ENCODE measurements at regions not wholly inside any gene's neighbourhood (a gene's known extent, or its start where the extent isn't known, plus 50 kb on each side); places are given as distances from the start of the nearest gene placed in this dataset.

DNA sequence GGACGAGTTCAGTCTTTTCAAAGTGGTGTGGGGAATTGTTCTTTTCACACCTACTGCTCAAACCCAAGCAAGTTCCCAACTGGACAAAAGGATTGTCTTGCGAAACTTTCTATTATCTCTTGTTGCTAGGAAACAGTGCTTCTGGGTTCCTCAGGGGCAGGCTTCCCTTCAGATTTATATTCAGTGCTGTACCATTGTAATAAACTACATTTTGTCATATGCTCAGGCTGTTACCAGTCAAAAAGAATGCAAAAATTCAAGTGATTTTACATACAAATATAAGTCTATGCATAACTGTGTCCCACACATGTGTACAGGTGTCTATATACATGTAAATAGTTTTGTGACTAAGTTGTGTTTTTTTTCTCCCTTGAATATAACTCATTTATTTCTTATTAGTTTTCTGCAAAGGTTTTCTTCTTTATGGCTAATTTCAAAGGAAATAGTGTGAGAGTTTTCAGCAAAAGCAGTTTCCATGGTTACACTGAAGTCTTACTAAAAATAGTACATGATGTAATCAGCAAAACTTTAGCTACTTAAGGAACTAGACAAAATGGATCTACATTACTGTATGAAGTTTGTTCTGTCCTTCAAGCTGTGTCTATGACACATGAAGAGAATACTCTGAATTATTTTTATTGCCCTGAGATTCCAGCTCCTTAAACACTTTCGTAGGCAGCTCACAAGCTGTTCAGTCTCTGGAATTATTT is 430.2 kb upstream of the TMPO start:
- TF ChIP-seq, protein P1, sequence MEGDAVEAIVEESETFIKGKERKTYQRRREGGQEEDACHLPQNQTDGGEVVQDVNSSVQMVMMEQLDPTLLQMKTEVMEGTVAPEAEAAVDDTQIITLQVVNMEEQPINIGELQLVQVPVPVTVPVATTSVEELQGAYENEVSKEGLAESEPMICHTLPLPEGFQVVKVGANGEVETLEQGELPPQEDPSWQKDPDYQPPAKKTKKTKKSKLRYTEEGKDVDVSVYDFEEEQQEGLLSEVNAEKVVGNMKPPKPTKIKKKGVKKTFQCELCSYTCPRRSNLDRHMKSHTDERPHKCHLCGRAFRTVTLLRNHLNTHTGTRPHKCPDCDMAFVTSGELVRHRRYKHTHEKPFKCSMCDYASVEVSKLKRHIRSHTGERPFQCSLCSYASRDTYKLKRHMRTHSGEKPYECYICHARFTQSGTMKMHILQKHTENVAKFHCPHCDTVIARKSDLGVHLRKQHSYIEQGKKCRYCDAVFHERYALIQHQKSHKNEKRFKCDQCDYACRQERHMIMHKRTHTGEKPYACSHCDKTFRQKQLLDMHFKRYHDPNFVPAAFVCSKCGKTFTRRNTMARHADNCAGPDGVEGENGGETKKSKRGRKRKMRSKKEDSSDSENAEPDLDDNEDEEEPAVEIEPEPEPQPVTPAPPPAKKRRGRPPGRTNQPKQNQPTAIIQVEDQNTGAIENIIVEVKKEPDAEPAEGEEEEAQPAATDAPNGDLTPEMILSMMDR (IDR thresholded peaks at IDR 0.05; ENCODE audit: extremely low read depth, missing control alignments) = no peak
- DNase-seq (ENCODE audit: low spot score) = no peak

DNA sequence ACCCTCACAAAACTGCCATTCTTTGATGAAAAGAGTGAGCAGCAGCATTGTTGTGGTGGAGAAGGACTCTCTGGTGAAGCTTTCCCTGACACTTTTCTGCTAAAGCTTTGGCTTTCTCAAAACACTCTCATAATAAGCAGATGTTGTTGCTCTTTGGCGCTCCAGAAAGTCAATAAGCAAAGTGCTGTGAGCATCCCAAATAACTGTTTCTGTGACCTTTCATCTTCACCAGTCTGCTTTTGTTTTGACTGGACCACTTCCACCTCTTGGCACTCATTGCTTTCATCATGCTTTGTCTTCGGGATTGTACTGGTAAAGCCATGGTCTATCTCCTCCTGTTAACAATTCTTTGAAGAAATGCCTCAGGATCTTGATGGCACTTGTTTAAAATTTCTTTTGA is 424.7 kb upstream of the TMPO start:
- TF ChIP-seq, protein P1 (IDR thresholded peaks at IDR 0.05; ENCODE audit: extremely low read depth, missing control alignments) = no peak
- DNase-seq (ENCODE audit: low spot score) = no peak

DNA sequence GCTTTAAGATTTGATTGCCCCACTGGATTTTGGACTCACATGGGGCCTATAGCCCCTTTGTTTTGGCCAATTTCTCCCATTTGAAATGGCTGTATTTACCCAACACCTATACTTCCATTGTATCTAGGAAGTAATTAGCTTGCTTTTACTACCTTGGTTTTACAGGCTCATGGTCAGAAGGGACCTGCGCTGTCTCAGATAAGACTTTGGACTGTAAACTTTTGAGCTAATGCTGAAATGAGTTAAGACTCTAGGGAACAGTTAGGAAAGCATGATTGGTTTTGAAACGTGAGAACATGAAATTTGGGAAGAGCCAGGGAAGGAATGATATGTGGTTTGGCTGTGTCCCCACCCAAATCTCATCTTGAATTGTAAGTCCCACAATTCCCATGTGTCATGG is 419.0 kb upstream of the TMPO start:
- DNase-seq (ENCODE audit: low spot score) = no peak
- TF ChIP-seq, protein P1 (IDR thresholded peaks at IDR 0.05; ENCODE audit: extremely low read depth, missing control alignments) = no peak

DNA sequence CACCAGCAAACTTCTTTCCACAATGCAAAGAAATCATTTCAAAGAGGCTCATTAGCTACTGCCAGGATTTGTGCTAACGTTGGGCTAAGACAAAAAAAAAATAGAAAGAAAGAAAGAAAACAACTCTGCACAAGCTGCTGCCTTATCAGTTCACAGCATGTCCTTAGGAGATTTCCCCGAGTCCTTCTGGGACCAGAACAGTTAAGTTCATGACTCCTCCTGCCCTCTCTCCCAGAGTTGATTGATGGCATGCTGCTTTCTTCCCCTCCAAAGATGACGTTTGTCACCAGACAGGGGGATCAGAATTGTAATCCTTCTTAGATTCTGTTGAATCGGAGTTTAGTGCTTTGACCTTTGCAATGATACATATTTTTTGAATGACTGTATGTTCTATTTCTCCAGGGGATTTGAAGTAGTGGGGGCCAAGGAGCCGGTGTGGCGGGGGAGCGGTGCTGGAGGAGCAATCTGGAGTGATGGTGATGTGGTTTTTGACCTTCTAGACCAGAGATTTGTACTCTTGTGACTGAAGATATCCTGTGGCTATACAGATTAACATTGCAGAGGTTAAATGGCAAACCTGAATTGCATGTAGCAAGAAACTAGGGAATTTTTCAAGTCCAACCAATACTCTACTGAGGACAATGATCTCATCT is 409.2 kb upstream of the TMPO start:
- no peak for DNase-seq (ENCODE audit: low spot score)
- TF ChIP-seq, protein P1 (IDR thresholded peaks at IDR 0.05; ENCODE audit: extremely low read depth, missing control alignments) = no peak

DNA sequence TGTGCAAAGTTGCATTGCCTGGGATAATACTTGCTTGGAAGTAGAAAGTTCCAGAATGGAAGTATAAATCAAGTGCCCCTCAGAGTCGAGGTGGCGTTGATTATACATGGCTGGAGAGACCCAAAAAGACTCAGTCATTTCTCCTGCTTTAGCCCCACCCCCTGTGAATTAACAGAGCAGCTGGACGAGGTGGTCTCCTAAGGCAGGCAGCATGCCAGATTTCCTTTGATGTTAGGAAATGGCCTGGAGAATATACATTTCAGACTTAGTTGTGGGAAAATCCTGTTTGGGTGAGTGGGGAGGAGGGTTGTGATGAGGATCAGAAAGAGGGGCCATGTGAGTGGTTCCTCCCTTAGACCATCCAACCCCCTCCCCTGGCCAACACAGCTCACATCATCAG is 406.1 kb upstream of the TMPO start:
- TF ChIP-seq, protein P1 (IDR thresholded peaks at IDR 0.05; ENCODE audit: extremely low read depth, missing control alignments) = no peak
- no peak for DNase-seq (ENCODE audit: low spot score)

DNA sequence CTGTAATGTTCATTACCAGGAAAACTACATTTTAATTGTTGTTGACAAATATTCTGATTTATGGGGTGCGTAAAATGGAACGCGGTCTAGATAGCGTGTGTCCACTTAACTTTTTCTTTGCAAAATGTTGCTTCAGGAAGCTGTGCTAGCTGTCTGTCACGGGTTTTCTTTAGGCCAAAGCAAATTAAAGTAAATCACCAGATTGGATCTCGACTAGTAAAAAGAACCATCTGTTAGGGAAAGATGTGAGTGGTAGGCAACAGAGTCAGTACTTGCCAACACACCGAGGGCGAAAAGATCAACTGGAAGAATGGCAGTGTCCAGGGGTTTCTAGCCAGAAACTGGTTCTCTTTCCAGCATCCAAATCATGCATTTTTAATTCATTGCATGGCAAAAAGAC is 404.9 kb upstream of the TMPO start:
- TF ChIP-seq, protein P1 (IDR thresholded peaks at IDR 0.05; ENCODE audit: extremely low read depth, missing control alignments) = no peak
- no peak for DNase-seq (ENCODE audit: low spot score)

DNA sequence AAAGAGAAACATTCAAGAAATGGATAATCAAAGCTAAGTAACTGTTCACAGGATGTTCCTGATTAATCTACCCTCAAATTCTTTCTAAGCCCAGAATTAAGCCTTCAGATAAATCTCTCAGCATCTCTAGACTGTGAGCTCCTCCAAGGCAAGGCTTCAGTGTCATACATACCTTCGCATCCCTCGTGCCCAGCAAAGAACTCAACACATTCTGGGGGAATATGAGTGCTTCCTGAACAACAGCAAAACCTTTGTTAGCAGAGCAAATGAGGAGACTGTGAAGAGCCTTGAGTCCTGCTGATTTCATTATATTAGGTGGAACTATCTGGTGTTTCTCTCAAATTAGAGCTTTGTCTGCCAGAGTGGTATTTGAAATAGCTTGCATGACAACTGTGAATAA is 401.8 kb upstream of the TMPO start:
- TF ChIP-seq, protein P1 (IDR thresholded peaks at IDR 0.05; ENCODE audit: extremely low read depth, missing control alignments) = no peak
- DNase-seq (ENCODE audit: low spot score) = no peak
